IMR-90 (cell line): ENCODE measurements at regions not wholly inside any gene's neighbourhood (a gene's known extent, or its start where the extent isn't known, plus 50 kb on each side); places are given as distances from the start of the nearest gene placed in this dataset.

Experiments used
- ATAC-seq: fragments of 200-7000 bp; cut with Tn5 transposase; 2 replicates; pipeline ENCODE4 v1.9.1; 2020; ENCODE audit warnings: low read depth, mild to moderate bottlenecking, moderate library complexity
- BruUV-seq: library from RNA; stranded (reverse); fragments of 400-500 nt; replicated peaks from 2 replicates; lab custom pipeline; 2021; lab: Mats Ljungman, UMichigan
- CTCF ChIA-PET: fragments of 300-600 bp; formaldehyde crosslinking; extraction: SDS; loops from one replicate; lab custom pipeline; 2021; ENCODE audit warnings: antibody characterized with exemption; lab: Yijun Ruan, JAX
- POLR2A ChIA-PET: fragments of 300-600 bp; sonication (Branson Sonifier 250); formaldehyde crosslinking; loops from one replicate; lab custom pipeline; 2022; ENCODE audit warnings: antibody characterized with exemption; ENCODE audit not compliant: unreplicated experiment; lab: Charles Lee
- DNase-seq: peaks from one replicate; pipeline ENCODE4 v3.0.0; 2013
- H2AFZ ChIP-seq: replicated peaks from 2 replicates; pipeline ENCODE3; 2013; ENCODE audit warnings: low read length, mild to moderate bottlenecking; ENCODE audit not compliant: poor library complexity
- H2AK5ac ChIP-seq: 2 replicates; pipeline ENCODE4 v1.6.1; 2013; ENCODE audit warnings: low read depth, low read length, inconsistent platforms
- H2AK9ac ChIP-seq: replicated peaks from 2 replicates; pipeline ENCODE3; 2013; ENCODE audit warnings: mild to moderate bottlenecking, low read depth, low read length, moderate library complexity; ENCODE audit not compliant: poor library complexity
- H2BK120ac ChIP-seq: 2 replicates; pipeline ENCODE4 v1.6.1; 2013; ENCODE audit warnings: low read depth, low read length, inconsistent platforms
- H2BK15ac ChIP-seq: 3 replicates; pipeline ENCODE4 v1.6.1; 2013; ENCODE audit warnings: low read depth, low read length, inconsistent platforms
- H2BK20ac ChIP-seq: 2 replicates; pipeline ENCODE4 v1.6.1; 2013; ENCODE audit warnings: low read depth, mild to moderate bottlenecking, inconsistent platforms, low read length, moderate library complexity
- H2BK5ac ChIP-seq: 2 replicates; pipeline ENCODE4 v1.6.1; 2013; ENCODE audit warnings: mild to moderate bottlenecking, low read depth, low read length, inconsistent platforms; ENCODE audit not compliant: poor library complexity, severe bottlenecking
- H3K14ac ChIP-seq: replicated peaks from 2 replicates; pipeline ENCODE4 v1.6.1; 2013; ENCODE audit warnings: low read depth, low read length, inconsistent platforms
- H3K18ac ChIP-seq: 2 replicates; pipeline ENCODE4 v1.6.1; 2013; ENCODE audit warnings: low read depth, low read length, control low read depth
- H3K23ac ChIP-seq: 2 replicates; pipeline ENCODE4 v1.6.1; 2013; ENCODE audit warnings: low read depth, low read length, inconsistent platforms
- H3K27ac ChIP-seq: 2 replicates; pipeline ENCODE4 v1.5.1; 2013; ENCODE audit warnings: mild to moderate bottlenecking, control low read depth, low read length; ENCODE audit not compliant: insufficient read depth
- H3K27me3 ChIP-seq: 2 replicates; pipeline ENCODE4 v1.6.1; 2013; ENCODE audit warnings: low read length; ENCODE audit not compliant: control insufficient read depth, insufficient read depth
- H3K36me3 ChIP-seq: 2 replicates; pipeline ENCODE4 v1.6.1; 2013; ENCODE audit warnings: low read length, mixed read lengths; ENCODE audit not compliant: control insufficient read depth, insufficient read depth
- H3K4ac ChIP-seq: 2 replicates; pipeline ENCODE4 v1.6.1; 2013; ENCODE audit warnings: low read depth, low read length, inconsistent platforms
- H3K4me1 ChIP-seq: 2 replicates; pipeline ENCODE4 v1.6.1; 2013; ENCODE audit warnings: low read length, mixed read lengths; ENCODE audit not compliant: control insufficient read depth, insufficient read depth
- H3K4me2 ChIP-seq: 2 replicates; pipeline ENCODE4 v1.6.1; 2013; ENCODE audit warnings: low read depth, mild to moderate bottlenecking, control low read depth, low read length, moderate library complexity
- H3K4me3 ChIP-seq: 2 replicates; pipeline ENCODE4 v1.5.1; 2013; ENCODE audit warnings: low read depth, mild to moderate bottlenecking, control low read depth, low read length, moderate library complexity; ENCODE audit not compliant: insufficient read depth
- H3K56ac ChIP-seq: 2 replicates; pipeline ENCODE4 v1.6.1; 2013; ENCODE audit warnings: low read length, inconsistent platforms; ENCODE audit not compliant: insufficient read depth; ENCODE audit errors: extremely low read depth
- H3K79me1 ChIP-seq, 2 experiments: 2 replicates each; pipeline ENCODE4 v1.6.1; 2013; ENCODE audit warnings: low read length in 2 of 2, inconsistent platforms in 1 of 2, low read depth in 1 of 2
- H3K9ac ChIP-seq: 2 replicates; pipeline ENCODE4 v1.6.1; 2013; ENCODE audit warnings: low read depth, low read length, control low read depth
- H3K9me1 ChIP-seq: 2 replicates; pipeline ENCODE4 v1.6.1; 2013; ENCODE audit warnings: low read length, inconsistent platforms; ENCODE audit not compliant: insufficient read depth
- H3K9me3 ChIP-seq: 2 replicates; pipeline ENCODE4 v1.6.1; 2013; ENCODE audit warnings: low read length; ENCODE audit not compliant: control insufficient read depth, insufficient read depth
- H4K20me1 ChIP-seq: 2 replicates; pipeline ENCODE4 v1.6.1; 2013; ENCODE audit warnings: low read length, inconsistent platforms; ENCODE audit not compliant: insufficient read depth
- H4K5ac ChIP-seq: 2 replicates; pipeline ENCODE4 v1.6.1; 2013; ENCODE audit warnings: mild to moderate bottlenecking, low read depth, low read length, control low read depth
- H4K8ac ChIP-seq, 2 experiments: 2 replicates each; pipeline ENCODE4 v1.6.1; 2013; ENCODE audit warnings: low read depth in 2 of 2, low read length in 2 of 2, control low read depth in 1 of 2, inconsistent platforms in 1 of 2
- H4K91ac ChIP-seq: 2 replicates; pipeline ENCODE4 v1.6.1; 2013; ENCODE audit warnings: low read depth, low read length, inconsistent platforms; ENCODE audit not compliant: insufficient read depth
- BHLHE40 ChIP-seq: fragments of 150-350 bp; IDR thresholded peaks from 2 replicates; pipeline ENCODE4 v1.6.1; 2016; ENCODE audit warnings: mild to moderate bottlenecking, low read depth, low read length
- CHD1 ChIP-seq: IDR thresholded peaks from 2 replicates; pipeline ENCODE4 v1.6.1; 2012; ENCODE audit warnings: low read depth, low read length, improper control_type of control experiment
- CTCF ChIP-seq: conservative IDR thresholded peaks from 2 replicates; pipeline ENCODE4 v1.5.1; 2012; ENCODE audit warnings: mild to moderate bottlenecking, low read depth, low read length, improper control_type of control experiment
- ELK1 ChIP-seq: fragments of 150-350 bp; IDR thresholded peaks from 2 replicates; pipeline ENCODE4 v1.6.1; 2016; ENCODE audit warnings: low read depth, mild to moderate bottlenecking, low read length, moderate library complexity, borderline replicate concordance
- MAFK ChIP-seq: IDR thresholded peaks from 2 replicates; pipeline ENCODE4 v1.6.1; 2012; ENCODE audit warnings: low read depth, low read length, improper control_type of control experiment
- MAZ ChIP-seq: IDR thresholded peaks from 2 replicates; pipeline ENCODE4 v1.6.1; 2012; ENCODE audit warnings: low read depth, mild to moderate bottlenecking, low read length, improper control_type of control experiment, moderate library complexity, borderline replicate concordance
- MXI1 ChIP-seq: IDR thresholded peaks from 2 replicates; pipeline ENCODE4 v1.6.1; 2012; ENCODE audit warnings: low read depth, mild to moderate bottlenecking, low read length, moderate library complexity, borderline replicate concordance
- NFE2L2 ChIP-seq: fragments of 150-350 bp; IDR thresholded peaks from 2 replicates; pipeline ENCODE4 v1.6.1; 2016; ENCODE audit warnings: low read depth, mild to moderate bottlenecking, low read length
- POLR2A ChIP-seq: IDR thresholded peaks from 2 replicates; pipeline ENCODE4 v1.6.1; 2012; ENCODE audit warnings: mild to moderate bottlenecking, low read depth, low read length
- RAD21 ChIP-seq: IDR thresholded peaks from 2 replicates; pipeline ENCODE4 v1.6.1; 2012; ENCODE audit warnings: low read length, improper control_type of control experiment
- RFX5 ChIP-seq: IDR thresholded peaks from 2 replicates; pipeline ENCODE4 v1.8.0; 2012; ENCODE audit warnings: low read depth, mild to moderate bottlenecking, low read length, moderate library complexity
- SMC3 ChIP-seq: fragments of 150-350 bp; IDR thresholded peaks from 2 replicates; pipeline ENCODE4 v1.6.1; 2016; ENCODE audit warnings: low read depth, mild to moderate bottlenecking, antibody characterized with exemption, low read length, moderate library complexity
- USF2 ChIP-seq: fragments of 150-350 bp; IDR thresholded peaks from 2 replicates; pipeline ENCODE4 v1.6.1; 2017; ENCODE audit warnings: mild to moderate bottlenecking, antibody characterized with exemption, low read length, low read depth
- WGBS, 2 experiments: methylation state at CpG; one replicate each; pipeline versions ENCODE4 v1.1.5 to v1.1.7; 2013; ENCODE audit warnings: missing lambda C conversion rate in 2 of 2; ENCODE audit not compliant: insufficient read length in 1 of 2; ENCODE audit errors: extremely low coverage in 2 of 2; 5-methylcytosine and 5-hydroxymethylcytosine counted together
- dilution Hi-C: fragments of 300-500 bp; cut with HindIII; formaldehyde crosslinking; loops from one replicate; pipeline ENCODE4 v1.14.3; 2018; ENCODE audit warnings: low sequenced_read_pairs; ENCODE audit not compliant: unreplicated experiment
- in situ Hi-C: fragments of 300-500 bp; cut with MboI; formaldehyde crosslinking; loops from 3 replicates; pipeline ENCODE4 v1.14.3; 2019; ENCODE audit warnings: low sequenced_read_pairs, inconsistent platforms, mixed read lengths
- intact Hi-C: fragments of 100-400 bp; cut with micrococcal nuclease; formaldehyde crosslinking; loops from 2 replicates; pipeline ENCODE4 v1.10.0; 2022

GRCh38 chr9:79939819-79940218, 368.1 kb downstream of the TLE4 start:
- Histone ChIP-seq H3K9ac (no peak overlapping the region), H3K9me1 (no peaks in the 10 kb centered on the region), H3K9me3 (no peaks in the 10 kb centered on the region), H3K27ac (no peak overlapping the region), H2BK120ac (no peak overlapping the region), H2BK20ac (no peak overlapping the region), H3K27me3 (0 out of 2 replicates have a peak, but pooled peaks cover 1% of the 10 kb centered on the region), H3K56ac (no peak overlapping the region), H4K20me1 (no peaks in the 10 kb centered on the region), H4K91ac (no peak overlapping the region), H3K14ac (no peak overlapping the region), H4K5ac (no peak overlapping the region), H3K4me1 (no peaks in the 10 kb centered on the region), H3K23ac (no peak overlapping the region), H2BK5ac (no peak overlapping the region), H2AK9ac (no peak overlapping the region), H2AK5ac (no peak overlapping the region), H2AFZ (no peak overlapping the region), H3K4me2 (no peak overlapping the region), H4K8ac (no peak overlapping the region), H3K18ac (no peak overlapping the region), H3K4ac (no peak overlapping the region), H3K4me3 (no peak overlapping the region), H3K36me3 (no peaks in the 10 kb centered on the region), H3K79me1 (no peaks in the 10 kb centered on the region), H2BK15ac (no peak overlapping the region)
- ChIA-PET POLR2A (no interaction called here), CTCF (no interaction called here)
- BruUV-seq: no TSS peak
- TF ChIP-seq MAZ (no peak), SMC3 (no peak), BHLHE40 (no peak), ELK1 (no peak), RFX5 (no peak), RAD21 (no peak), CHD1 (no peak), USF2 (no peak), POLR2A (no peak), NFE2L2 (no peak), MXI1 (no peak), CTCF (no peak), MAFK (no peak)
- in situ Hi-C loops: no loop called here
- no peak for DNase-seq
- no peak for ATAC-seq
- no CpG with 5 or more reads among the region's 5 CpGs for WGBS, 2 experiments
- intact Hi-C loops: loop anchor here (10.0 kb wide), 1 partner anchor 195 kb away; no protein-coding TSS in a partner anchor
- dilution Hi-C loops: no loop called here
